ENCODE measurements at regions not wholly inside any gene's neighbourhood (a gene's known extent, or its start where the extent isn't known, plus 50 kb on each side); places are given as distances from the start of the nearest gene placed in this dataset.

- no peak for TF ChIP-seq EZH2phosphoT487 (IDR thresholded peaks at IDR 0.05; ENCODE audit: low read depth, severe bottlenecking, unreplicated experiment)
- TF ChIP-seq CTCF (IDR thresholded peaks at IDR 0.05; ENCODE audit: poor library complexity), result no peak
- TF ChIP-seq EZH2 (IDR thresholded peaks at IDR 0.05; ENCODE audit: borderline replicate concordance), result no peak
Measured at GRCh38 chr11:57103899-57104605, 77.7 kb upstream of the LRRC55 start.

Measured in hepatocyte (in vitro differentiated cells).